ENCODE measurements at regions not wholly inside any gene's neighbourhood (a gene's known extent, or its start where the extent isn't known, plus 50 kb on each side); places are given as distances from the start of the nearest gene placed in this dataset.
"Not testable (repeated sequence)": the region's sequence is repeated elsewhere in the genome, so short reads cannot be mapped to it uniquely, and the experiment has no call there.

DNA sequence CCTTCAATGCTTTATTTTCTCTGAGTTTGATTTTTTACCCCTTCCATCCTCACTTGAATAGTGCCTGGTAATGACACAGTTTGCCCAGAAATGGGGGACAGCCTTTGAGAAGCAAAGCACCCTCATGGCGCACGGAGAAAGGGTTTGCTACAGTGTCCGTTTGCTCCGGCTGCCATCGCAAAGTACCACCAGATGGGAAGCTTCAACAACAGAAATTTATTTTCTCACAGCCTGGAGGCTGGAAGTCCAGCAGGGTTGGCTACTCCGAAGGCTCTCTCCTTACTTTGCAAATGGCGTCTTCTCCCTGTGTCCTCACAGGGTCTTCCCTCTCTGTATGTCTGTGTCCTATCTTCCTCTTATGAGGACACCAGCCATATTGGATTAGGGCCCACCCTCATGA, 327.7 kb upstream of the KAZN start:
- no peak for DNase-seq

- DNase-seq: no peak
These were observed 324.7 kb upstream of the KAZN start for GRCh38 chr1:14273811-14274210.

DNA sequence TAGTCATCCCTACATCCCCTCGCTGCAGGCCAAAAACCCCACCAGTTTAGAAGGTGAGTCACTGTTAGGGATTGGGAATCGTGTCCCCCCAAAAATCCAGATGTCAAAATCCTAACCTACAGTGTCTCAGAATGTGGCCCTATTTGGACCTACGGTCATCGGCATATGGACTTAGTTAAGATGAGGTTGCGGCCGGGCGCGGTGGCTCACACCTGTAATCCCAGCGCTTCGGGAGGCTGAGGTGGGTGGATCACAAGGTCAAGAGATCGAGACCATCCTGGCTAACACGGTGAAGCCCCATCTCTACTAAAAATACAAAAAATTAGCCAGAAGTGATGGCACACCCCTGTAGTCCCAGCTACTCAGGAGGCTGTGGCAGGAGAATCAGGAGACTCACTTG, 318.6 kb upstream of the KAZN start:
- DNase-seq: not testable (repeated sequence)

DNA sequence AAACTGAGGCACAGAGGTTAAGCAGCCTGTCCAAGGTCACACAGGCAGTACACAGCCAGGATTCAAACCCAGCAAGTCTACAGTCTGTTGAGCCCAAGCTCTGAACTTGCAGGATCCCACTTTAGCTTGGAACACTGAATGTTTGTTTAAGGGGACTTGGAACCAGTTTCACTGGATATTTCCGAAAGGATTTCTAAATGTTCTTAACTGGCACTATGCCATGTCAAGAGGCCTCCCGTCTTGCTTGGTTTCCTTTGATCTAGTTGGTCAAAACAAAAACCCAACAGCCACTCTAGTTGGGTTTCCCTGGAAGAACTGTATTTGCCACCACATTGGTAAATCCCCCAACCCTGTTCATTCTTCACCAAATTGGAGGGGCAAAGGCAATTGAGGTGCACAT, 317.6 kb upstream of the KAZN start:
- DNase-seq: no peak

GRCh38 chr1:14281412-14281811, 317.1 kb upstream of the KAZN start:
- no peak for DNase-seq

GRCh38 chr1:14282707-14283106, 315.8 kb upstream of the KAZN start:
- DNase-seq: no peak

- no peak for DNase-seq
These were observed 313.2 kb upstream of the KAZN start for GRCh38 chr1:14285238-14285637.

DNA sequence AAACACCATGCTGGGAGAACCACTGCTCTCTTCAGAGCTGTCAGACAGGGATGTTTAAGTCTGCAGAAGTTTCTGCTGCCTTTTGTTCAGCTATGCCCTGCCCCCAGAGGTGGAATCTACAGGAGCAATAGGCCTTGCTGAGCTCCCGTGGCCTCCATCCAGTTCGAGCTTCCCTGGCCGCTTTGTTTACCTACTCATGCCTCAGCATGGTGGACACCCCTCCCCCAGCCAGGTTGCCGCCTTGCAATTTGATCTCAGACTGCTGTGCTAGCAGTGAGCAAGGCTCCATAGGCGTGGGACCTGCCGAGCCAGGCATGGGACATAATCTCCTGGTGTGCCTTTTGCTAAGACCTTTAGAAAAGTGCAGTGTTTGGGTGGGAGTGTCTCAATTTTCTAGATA, 307.3 kb upstream of the KAZN start:
- DNase-seq: not testable (repeated sequence)

- DNase-seq: no peak
These were observed 306.0 kb upstream of the KAZN start for GRCh38 chr1:14292520-14292919.

DNA sequence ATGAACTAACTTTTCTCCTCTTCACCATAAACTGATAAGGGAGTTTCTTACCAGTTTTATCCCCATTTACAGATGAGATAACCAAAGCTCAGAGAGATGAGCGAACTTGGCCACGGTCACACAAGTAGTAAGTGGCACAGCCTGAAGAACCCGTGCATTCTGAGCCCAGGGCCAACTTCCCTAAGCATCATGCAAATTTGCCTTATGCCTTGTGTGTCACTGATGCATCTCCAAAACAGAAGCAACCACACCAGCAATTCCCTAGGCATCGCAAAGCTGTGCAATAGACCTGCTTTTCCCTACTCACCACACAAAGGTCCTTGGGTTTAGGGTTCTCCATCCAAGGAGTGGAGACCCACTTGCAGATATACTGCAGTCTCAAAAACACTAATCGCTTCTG, 304.5 kb upstream of the KAZN start:
- DNase-seq: no peak

DNA sequence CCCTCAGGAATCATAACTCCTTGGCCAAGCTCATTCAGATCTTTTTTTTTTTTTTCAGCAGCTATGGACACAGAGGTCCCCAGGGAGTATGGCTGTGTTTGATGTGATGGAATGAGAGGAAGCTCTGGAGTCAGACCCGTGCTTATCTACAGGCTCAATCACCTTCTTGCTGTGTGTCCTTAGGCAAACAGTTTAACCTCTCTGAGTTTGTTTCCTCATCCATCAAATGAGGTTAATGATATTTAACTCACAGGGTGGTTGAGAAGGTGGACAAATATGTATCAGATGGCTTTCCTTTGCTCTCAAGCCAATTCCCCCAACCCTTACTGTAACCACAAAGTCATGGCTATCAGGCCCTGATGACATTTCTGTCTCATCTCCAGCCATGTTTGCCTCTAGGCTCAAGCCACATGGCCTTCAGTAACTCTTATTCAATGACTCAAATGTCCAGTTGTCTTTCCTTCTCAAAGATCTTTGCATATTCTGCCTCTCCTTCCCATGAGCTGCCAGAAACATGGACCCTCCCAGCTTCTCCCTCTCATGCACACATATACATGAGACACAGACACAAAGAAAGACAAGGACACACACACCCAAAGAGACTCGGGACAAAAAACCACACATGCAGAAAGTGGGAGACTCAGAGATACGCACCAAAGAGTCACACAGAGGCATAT, 303.5 kb upstream of the KAZN start:
- DNase-seq: no peak

- no peak for DNase-seq
These were observed 301.7 kb upstream of the KAZN start for GRCh38 chr1:14296795-14297194.

- no peak for DNase-seq
These were observed 301.1 kb upstream of the KAZN start for GRCh38 chr1:14297356-14297755.

- no peak for DNase-seq
These were observed 299.7 kb upstream of the KAZN start for GRCh38 chr1:14298806-14299205.

- DNase-seq: no peak
These were observed 297.3 kb upstream of the KAZN start for GRCh38 chr1:14300991-14301703.

DNA sequence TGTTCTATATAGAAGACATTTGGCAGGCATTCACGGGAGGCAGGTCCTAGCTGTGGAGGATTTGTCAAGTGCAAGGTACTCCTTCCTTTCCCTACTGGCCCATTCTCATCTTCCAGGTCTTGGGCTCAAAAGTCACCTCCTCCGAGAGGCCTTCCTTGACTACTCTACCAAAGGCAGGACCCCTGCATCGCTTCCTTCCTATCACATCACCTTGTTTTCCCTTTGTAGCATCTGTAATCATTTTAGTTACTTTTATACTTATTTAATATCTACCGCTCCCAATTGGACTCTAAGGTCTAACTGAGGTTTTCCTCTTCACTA, 296.8 kb upstream of the KAZN start:
- DNase-seq: no peak

DNA sequence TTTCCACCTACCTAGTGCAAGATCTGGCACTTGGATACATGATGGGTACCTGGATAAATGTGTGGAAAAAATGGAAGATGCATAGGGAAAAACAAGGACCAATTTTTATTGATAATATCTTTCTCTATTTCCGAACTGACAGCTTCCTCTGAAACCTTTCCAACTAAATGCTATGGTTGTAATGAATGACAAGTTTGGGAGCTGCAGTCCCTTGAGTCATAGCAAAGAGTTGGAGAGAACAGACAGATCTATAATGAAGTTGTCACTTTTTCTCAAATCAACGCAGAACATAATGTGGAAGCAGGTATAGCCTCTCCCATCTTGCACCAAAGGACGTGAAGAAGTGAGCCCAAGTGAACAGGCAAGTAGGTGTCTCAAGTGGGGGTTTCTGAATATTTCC, 296.5 kb upstream of the KAZN start:
- DNase-seq: no peak

DNA sequence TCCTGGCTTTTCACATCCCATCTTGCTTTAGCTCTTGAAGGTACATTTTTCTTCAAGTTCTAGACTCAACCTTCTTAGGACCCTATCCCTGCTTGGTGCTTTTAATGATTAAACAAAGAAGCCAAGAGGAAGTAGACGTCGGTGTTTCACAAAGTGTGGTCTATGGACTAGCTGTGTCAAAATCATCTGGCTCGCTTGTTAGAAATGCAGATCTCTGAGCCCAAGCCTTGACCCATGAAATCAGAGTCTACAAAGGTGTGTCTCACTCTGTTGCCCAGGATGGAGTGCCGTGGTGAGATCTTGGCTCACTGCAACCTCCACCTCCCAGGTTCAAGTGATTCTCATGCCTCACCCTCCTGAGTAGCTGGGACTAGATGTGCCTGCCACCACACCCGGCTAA, 295.5 kb upstream of the KAZN start:
- no peak for DNase-seq

DNA sequence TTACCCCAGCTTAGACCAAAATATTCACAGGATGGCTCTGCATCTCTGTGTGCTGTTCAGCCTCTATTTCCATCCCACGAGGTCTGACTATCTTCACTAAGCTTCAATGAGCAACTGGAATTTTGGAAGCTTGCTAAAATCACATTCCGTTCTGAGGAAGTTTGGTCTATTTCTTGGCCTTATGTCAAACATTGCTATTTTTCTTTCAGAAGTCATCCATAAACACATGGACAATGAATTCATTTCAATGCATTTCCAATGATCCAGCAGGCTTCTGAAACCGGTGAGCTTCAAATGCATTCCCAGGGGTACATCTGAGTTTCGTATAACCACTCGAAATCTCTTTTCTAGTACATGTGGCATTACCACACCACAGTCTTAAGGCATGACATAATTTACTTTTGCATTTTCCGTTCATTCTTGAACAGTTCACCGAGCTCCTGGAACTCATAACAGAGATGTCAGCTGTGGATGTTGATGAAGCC, 294.1 kb upstream of the KAZN start:
- no peak for DNase-seq

DNA sequence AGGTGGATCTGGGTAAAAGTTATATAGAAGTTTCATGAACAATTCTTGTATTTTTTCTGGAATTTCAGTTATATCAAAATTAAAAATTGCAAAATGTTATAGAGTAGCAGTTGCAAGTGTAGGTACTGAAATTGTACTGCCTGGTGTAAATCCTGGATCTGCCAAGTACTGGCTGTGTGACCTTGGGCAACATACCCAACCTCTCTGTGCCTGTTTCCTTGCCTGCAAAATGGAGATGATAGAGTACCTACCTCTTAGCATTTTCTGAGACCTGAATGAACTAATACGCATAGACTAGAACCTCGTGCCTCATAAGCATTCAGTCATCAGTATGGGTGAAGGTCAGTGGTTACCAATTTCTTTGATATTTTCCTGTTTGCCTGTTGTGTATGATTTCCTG, 290.0 kb upstream of the KAZN start:
- DNase-seq: no peak

- DNase-seq: no peak
These were observed 288.5 kb upstream of the KAZN start for GRCh38 chr1:14309984-14310383.

- no peak for DNase-seq
These were observed 288.0 kb upstream of the KAZN start for GRCh38 chr1:14310476-14310875.

DNA sequence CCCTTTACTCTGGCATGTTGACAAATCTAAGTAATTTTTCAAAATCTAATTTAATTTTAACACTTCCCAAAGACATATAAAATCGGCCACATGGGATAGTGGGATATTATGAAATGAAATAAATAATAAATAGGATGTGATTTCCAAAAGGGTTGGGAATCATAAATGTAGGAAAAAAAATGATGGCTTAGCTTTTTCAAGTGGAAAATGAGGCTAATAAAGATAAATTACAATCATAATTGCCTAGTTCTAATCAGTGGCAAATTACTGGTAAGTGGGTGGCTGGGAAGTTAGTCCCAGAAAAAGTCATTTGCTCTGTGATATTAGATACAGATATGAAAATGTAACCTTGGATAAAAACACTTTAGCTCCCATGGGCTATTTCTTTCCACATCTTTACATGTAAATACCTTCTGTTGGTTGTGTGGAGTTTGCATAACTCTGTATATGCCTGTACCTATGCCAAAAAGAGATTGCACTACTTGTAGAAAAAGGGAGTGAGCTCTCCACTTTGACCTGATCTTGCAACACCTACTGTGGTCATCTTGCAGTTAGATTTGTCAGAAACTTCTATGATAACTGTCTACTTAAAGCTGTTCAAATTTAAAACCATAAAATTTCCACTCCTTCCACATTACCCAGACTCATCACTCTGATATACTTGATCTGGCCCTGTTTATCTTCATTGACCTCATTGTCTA, 284.6 kb upstream of the KAZN start:
- DNase-seq: no peak

DNA sequence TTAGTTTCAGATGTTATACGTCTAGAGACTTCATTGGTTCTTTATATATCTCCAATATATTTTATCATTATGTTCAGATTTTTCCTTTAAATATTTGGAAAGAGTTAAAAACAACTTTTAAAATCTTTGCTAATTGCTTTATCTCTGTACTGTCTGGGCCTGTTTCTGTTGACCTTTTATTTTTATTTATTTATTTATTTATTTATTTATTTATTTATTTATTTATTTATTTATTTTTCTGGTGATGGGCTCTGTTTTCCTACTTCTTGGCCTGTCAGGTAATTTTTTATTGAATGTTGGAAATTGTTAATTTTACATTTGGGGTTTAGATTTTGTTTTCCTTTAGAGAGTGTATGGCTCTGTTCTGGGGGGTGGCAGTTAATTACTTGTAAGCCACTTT, 279.7 kb upstream of the KAZN start:
- DNase-seq: no peak
